PC-3 (cell line): ENCODE measurements at regions not wholly inside any gene's neighbourhood (a gene's known extent, or its start where the extent isn't known, plus 50 kb on each side); places are given as distances from the start of the nearest gene placed in this dataset.
"Not testable (repeated sequence)": the region's sequence is repeated elsewhere in the genome, so short reads cannot be mapped to it uniquely, and the experiment has no call there.

Experiments
- EZH2 ChIP-seq: fragments of 300-600 bp; sonication (generic); IDR thresholded peaks from one replicate; pipeline ENCODE4 v1.6.1; 2017; ENCODE audit warnings: antibody characterized with exemption, mild to moderate bottlenecking, low read length; ENCODE audit not compliant: unreplicated experiment
- EZH2phosphoT487 ChIP-seq: fragments of 300-600 bp; sonication (generic); IDR thresholded peaks from 2 replicates; pipeline ENCODE4 v1.6.1; 2018; ENCODE audit warnings: mild to moderate bottlenecking, antibody characterized with exemption, low read length, borderline replicate concordance
- TF ChIP-seq, protein P1 (sequence below): fragments of 300-600 bp; sonication (generic); conservative IDR thresholded peaks from 2 replicates; pipeline ENCODE4 v1.5.1; 2017; ENCODE audit warnings: antibody characterized with exemption, low read depth, mild to moderate bottlenecking, low read length

- TF ChIP-seq, protein P1, sequence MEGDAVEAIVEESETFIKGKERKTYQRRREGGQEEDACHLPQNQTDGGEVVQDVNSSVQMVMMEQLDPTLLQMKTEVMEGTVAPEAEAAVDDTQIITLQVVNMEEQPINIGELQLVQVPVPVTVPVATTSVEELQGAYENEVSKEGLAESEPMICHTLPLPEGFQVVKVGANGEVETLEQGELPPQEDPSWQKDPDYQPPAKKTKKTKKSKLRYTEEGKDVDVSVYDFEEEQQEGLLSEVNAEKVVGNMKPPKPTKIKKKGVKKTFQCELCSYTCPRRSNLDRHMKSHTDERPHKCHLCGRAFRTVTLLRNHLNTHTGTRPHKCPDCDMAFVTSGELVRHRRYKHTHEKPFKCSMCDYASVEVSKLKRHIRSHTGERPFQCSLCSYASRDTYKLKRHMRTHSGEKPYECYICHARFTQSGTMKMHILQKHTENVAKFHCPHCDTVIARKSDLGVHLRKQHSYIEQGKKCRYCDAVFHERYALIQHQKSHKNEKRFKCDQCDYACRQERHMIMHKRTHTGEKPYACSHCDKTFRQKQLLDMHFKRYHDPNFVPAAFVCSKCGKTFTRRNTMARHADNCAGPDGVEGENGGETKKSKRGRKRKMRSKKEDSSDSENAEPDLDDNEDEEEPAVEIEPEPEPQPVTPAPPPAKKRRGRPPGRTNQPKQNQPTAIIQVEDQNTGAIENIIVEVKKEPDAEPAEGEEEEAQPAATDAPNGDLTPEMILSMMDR = not testable (repeated sequence)
- not testable (repeated sequence) for TF ChIP-seq EZH2, EZH2phosphoT487
Measured at GRCh38 chr11:116028506-116028905, 524.3 kb upstream of the CADM1 start.
